A673 (cell line): ENCODE measurements at regions not wholly inside any gene's neighbourhood (a gene's known extent, or its start where the extent isn't known, plus 50 kb on each side); places are given as distances from the start of the nearest gene placed in this dataset.

ENCODE experiments used
- BruUV-seq: library from RNA; stranded (reverse); fragments of 400-500 nt; replicated peaks from 2 replicates; lab custom pipeline; 2021; lab: Mats Ljungman, UMichigan
- CTCF ChIA-PET: fragments of 300-600 bp; sonication (Branson Sonifier 250); formaldehyde crosslinking; loops from one replicate; lab custom pipeline; 2022; ENCODE audit warnings: antibody characterized with exemption; lab: Charles Lee
- POLR2A ChIA-PET: fragments of 300-600 bp; sonication (Branson Sonifier 250); formaldehyde crosslinking; loops from one replicate; lab custom pipeline; 2022; ENCODE audit warnings: antibody characterized with exemption; ENCODE audit not compliant: low non-redundant PET; lab: Charles Lee
- DNase-seq: peaks from one replicate; pipeline ENCODE4 v3.0.0-alpha.2; 2015; ENCODE audit warnings: low spot score
- H3K27ac ChIP-seq: fragments of 200-600 bp; sonication (generic); 2 replicates; pipeline ENCODE4 v1.5.1; 2016; ENCODE audit warnings: mixed run types, low read depth, mild to moderate bottlenecking, mixed read lengths, antibody characterized with exemption, low read length; ENCODE audit not compliant: poor library complexity, severe bottlenecking
- H3K27me3 ChIP-seq: fragments of 200-600 bp; sonication (generic); replicated peaks from 2 replicates; pipeline ENCODE4 v1.6.1; 2017; ENCODE audit warnings: mixed run types, low read depth, mild to moderate bottlenecking, mixed read lengths, antibody characterized with exemption, low read length; ENCODE audit not compliant: insufficient read depth, poor library complexity
- H3K36me3 ChIP-seq: fragments of 200-600 bp; sonication (generic); 2 replicates; pipeline ENCODE4 v1.6.1; 2016; ENCODE audit warnings: mixed run types, mild to moderate bottlenecking, mixed read lengths, antibody characterized with exemption, low read length; ENCODE audit not compliant: insufficient read depth, poor library complexity, severe bottlenecking
- H3K4me1 ChIP-seq: fragments of 200-600 bp; sonication (generic); 2 replicates; pipeline ENCODE4 v1.6.1; 2017; ENCODE audit warnings: mixed run types, mild to moderate bottlenecking, mixed read lengths, antibody characterized with exemption, low read length; ENCODE audit not compliant: insufficient read depth, poor library complexity, severe bottlenecking
- H3K4me3 ChIP-seq: fragments of 200-600 bp; sonication (generic); 2 replicates; pipeline ENCODE4 v1.5.1; 2016; ENCODE audit warnings: low read depth, mixed run types, mild to moderate bottlenecking, mixed read lengths, low read length; ENCODE audit not compliant: poor library complexity, severe bottlenecking
- H3K9me3 ChIP-seq: fragments of 200-600 bp; sonication (generic); 2 replicates; pipeline ENCODE4 v1.6.1; 2016; ENCODE audit warnings: mixed run types, low read depth, mild to moderate bottlenecking, mixed read lengths, antibody characterized with exemption, low read length; ENCODE audit not compliant: poor library complexity, severe bottlenecking
- EZH2 ChIP-seq: fragments of 200-600 bp; sonication (generic); IDR thresholded peaks from 2 replicates; pipeline ENCODE4 v1.6.1; 2017; ENCODE audit warnings: borderline replicate concordance, low read depth, mild to moderate bottlenecking, mixed read lengths, antibody characterized with exemption, low read length; ENCODE audit not compliant: poor library complexity, severe bottlenecking
- intact Hi-C: fragments of 100-400 bp; cut with micrococcal nuclease; formaldehyde crosslinking; loops from one replicate; pipeline ENCODE4 v1.10.0; 2022; ENCODE audit not compliant: unreplicated experiment
- TF ChIP-seq, protein P1 (sequence below): fragments of 300-800, 200-600 bp; sonication (generic); conservative IDR thresholded peaks from 2 replicates; pipeline ENCODE4 v1.5.1; 2017; ENCODE audit warnings: low read depth, mild to moderate bottlenecking, antibody characterized with exemption, low read length, moderate library complexity, mixed read lengths

DNA sequence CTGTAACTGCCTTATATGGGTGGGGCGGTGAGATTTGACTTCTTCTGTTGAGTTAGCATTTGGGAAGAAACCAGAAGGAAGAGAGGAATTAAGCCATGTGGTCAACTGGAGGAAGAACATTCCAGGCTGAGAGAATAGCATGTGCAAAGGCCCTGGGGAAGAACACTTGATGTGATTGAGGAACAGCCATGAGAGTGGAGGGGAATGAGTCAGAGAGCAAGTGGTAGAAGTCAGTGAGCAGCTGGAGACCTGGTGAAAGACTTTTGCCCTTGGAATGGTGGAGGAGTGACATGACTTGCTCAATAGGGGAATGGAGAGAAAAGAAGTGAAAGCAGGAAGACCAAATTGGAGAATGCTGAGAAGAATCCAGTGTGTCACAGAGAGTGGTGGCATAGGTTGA lies 327.8 kb upstream of the HAND2 start:
- peaks cover 4% of the 10 kb centered on the region for H3K9me3 ChIP-seq
- intact Hi-C loops: no loop called here
- CTCF ChIA-PET: no interaction called here

DNA sequence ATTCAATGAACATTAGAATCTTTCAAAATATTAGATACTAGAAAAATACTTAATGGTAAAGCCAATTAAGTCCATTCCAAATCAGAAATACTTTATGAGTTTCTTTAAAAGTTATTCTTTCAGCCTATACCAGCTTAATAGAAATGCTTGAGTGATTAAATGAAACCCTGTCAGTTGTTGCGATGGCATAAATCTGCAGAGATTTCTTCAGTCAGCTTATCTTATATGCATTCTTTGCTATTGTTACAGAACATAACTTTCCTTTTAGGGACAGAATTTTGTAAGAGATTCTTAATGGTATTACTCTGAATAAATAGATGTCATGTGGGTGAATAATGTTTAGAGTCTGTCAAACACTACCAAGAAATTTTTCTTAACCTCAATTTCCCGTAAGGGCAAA lies 325.0 kb upstream of the HAND2 start:
- BruUV-seq: no TSS peak
- no peaks in the 10 kb centered on the region for H3K36me3 ChIP-seq
- H3K9me3 ChIP-seq: no peaks in the 10 kb centered on the region
- no peak overlapping the region for H3K27ac ChIP-seq
- no peak overlapping the region for H3K4me3 ChIP-seq
- ChIA-PET POLR2A (no interaction called here), CTCF (no interaction called here)
- peak; percentile 58 for DNase-seq
- H3K4me1 ChIP-seq: peaks cover 18% of the 10 kb centered on the region
- TF ChIP-seq, protein P1, sequence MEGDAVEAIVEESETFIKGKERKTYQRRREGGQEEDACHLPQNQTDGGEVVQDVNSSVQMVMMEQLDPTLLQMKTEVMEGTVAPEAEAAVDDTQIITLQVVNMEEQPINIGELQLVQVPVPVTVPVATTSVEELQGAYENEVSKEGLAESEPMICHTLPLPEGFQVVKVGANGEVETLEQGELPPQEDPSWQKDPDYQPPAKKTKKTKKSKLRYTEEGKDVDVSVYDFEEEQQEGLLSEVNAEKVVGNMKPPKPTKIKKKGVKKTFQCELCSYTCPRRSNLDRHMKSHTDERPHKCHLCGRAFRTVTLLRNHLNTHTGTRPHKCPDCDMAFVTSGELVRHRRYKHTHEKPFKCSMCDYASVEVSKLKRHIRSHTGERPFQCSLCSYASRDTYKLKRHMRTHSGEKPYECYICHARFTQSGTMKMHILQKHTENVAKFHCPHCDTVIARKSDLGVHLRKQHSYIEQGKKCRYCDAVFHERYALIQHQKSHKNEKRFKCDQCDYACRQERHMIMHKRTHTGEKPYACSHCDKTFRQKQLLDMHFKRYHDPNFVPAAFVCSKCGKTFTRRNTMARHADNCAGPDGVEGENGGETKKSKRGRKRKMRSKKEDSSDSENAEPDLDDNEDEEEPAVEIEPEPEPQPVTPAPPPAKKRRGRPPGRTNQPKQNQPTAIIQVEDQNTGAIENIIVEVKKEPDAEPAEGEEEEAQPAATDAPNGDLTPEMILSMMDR: no peak
- TF ChIP-seq EZH2: no peak
- no peaks in the 10 kb centered on the region for H3K27me3 ChIP-seq
- intact Hi-C loops: no loop called here

More for the DNA sequence above, 327.8 kb upstream of the HAND2 start:
- Histone ChIP-seq H3K4me1 (peaks cover 18% of the 10 kb centered on the region), H3K27ac (no peak overlapping the region), H3K4me3 (no peak overlapping the region), H3K27me3 (no peaks in the 10 kb centered on the region), H3K36me3 (no peaks in the 10 kb centered on the region)
- no peak for TF ChIP-seq EZH2
- TF ChIP-seq, protein P1: no peak
- POLR2A ChIA-PET: no interaction called here
- no peak for DNase-seq
- BruUV-seq: no TSS peak

DNA sequence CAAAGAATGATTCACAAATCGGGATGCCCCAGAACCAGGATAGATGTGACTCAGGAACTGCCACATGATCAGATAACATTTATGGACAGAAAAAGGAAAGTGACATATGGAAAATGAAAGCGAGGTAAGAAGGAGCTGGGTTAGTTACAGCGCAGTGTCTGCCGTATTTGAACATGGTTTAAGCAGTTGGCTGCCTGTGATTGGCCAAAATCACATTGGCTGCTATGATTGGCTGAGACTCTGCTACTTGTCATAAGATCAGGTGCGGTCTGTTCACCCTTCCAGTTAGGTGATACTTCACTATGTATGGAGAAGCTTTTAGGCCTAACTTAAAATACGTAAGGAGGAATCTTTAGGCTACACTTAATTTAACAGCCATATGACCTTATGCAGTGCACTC lies 322.7 kb upstream of the HAND2 start:
- POLR2A ChIA-PET: no interaction called here
- BruUV-seq: no TSS peak
- H3K27me3 ChIP-seq: no peaks in the 10 kb centered on the region
- H3K9me3 ChIP-seq: no peaks in the 10 kb centered on the region
- TF ChIP-seq, protein P1: no peak
- TF ChIP-seq EZH2: no peak
- no peak for DNase-seq
- CTCF ChIA-PET: no interaction called here
- peaks cover 18% of the 10 kb centered on the region for H3K4me1 ChIP-seq
- no peaks in the 10 kb centered on the region for H3K36me3 ChIP-seq
- intact Hi-C loops: no loop called here
- H3K4me3 ChIP-seq: no peak overlapping the region
- H3K27ac ChIP-seq: no peak overlapping the region
